ENCODE measurements at regions not wholly inside any gene's neighbourhood (a gene's known extent, or its start where the extent isn't known, plus 50 kb on each side); places are given as distances from the start of the nearest gene placed in this dataset.

- TF ChIP-seq ATF2 (IDR thresholded peaks at IDR 0.05; ENCODE audit: low read length) = no peak
- no peak for TF ChIP-seq YY1 (IDR thresholded peaks at IDR 0.05; ENCODE audit: low read depth, low read length)
- TF ChIP-seq CREB1 (IDR thresholded peaks at IDR 0.05) = no peak
- TF ChIP-seq SIN3A (conservative IDR thresholded peaks at IDR 0.05 in 1 of 2, IDR thresholded peaks at IDR 0.05 in 1 of 2; ENCODE audit: low read depth in 1 of 2, low read length in 2 of 2) = no peak
- TF ChIP-seq HDAC2 (IDR thresholded peaks at IDR 0.05; ENCODE audit: borderline replicate concordance in 1 of 2, low read depth in 2 of 2, low read length in 2 of 2) = no peak
- TF ChIP-seq, protein P1, sequence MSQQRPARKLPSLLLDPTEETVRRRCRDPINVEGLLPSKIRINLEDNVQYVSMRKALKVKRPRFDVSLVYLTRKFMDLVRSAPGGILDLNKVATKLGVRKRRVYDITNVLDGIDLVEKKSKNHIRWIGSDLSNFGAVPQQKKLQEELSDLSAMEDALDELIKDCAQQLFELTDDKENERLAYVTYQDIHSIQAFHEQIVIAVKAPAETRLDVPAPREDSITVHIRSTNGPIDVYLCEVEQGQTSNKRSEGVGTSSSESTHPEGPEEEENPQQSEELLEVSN (IDR thresholded peaks at IDR 0.05) = no peak
- TF ChIP-seq CTCF (IDR thresholded peaks at IDR 0.05; ENCODE audit: control extremely low read depth in 1 of 3, insufficient read depth in 1 of 3, low read depth in 1 of 3, low read length in 3 of 3) = no peak
Observed at GRCh38 chr9:29514862-29515261, 1941.6 kb upstream of the C9orf72 start (continued).
